H1 (cell line): ENCODE measurements at regions not wholly inside any gene's neighbourhood (a gene's known extent, or its start where the extent isn't known, plus 50 kb on each side); places are given as distances from the start of the nearest gene placed in this dataset.

Experiments
- CTBP2 ChIP-seq: IDR thresholded peaks from 2 replicates; pipeline ENCODE4 v1.7.0; 2011; ENCODE audit warnings: borderline replicate concordance, mild to moderate bottlenecking, moderate library complexity, mixed read lengths, low read length; ENCODE audit not compliant: insufficient read depth, insufficient read length
- CTCF ChIP-seq, 3 experiments: IDR thresholded peaks; 1 replicate in 2 of 3; 2 replicates in 1 of 3; pipeline versions ENCODE4 v1.5.1 to v1.6.1; 2011; ENCODE audit warnings: low read length in 3 of 3, mild to moderate bottlenecking in 3 of 3, inconsistent platforms in 2 of 3, low read depth in 1 of 3, moderate library complexity in 1 of 3; ENCODE audit not compliant: insufficient read depth in 1 of 3; ENCODE audit errors: control extremely low read depth in 1 of 3
- GABPA ChIP-seq: IDR thresholded peaks from 2 replicates; pipeline ENCODE4 v1.6.1; 2011; ENCODE audit warnings: mild to moderate bottlenecking, low read length, moderate library complexity, borderline replicate concordance; ENCODE audit not compliant: insufficient read depth
- RAD21 ChIP-seq, 2 experiments: IDR thresholded peaks in 1 of 2; conservative IDR thresholded peaks in 1 of 2; 2 replicates each; pipeline ENCODE4 v1.6.1; 2011; ENCODE audit warnings: low read depth in 2 of 2, low read length in 2 of 2, improper control_type of control experiment in 1 of 2, inconsistent platforms in 1 of 2, mild to moderate bottlenecking in 1 of 2, moderate library complexity in 1 of 2
- SIN3A ChIP-seq, 2 experiments: IDR thresholded peaks in 1 of 2; conservative IDR thresholded peaks in 1 of 2; 2 replicates each; pipeline ENCODE4 v1.6.1; 2011 to 2012; ENCODE audit warnings: low read length in 2 of 2, improper control_type of control experiment in 1 of 2, low read depth in 1 of 2, mild to moderate bottlenecking in 1 of 2
- ZNF274 ChIP-seq: IDR thresholded peaks from 2 replicates; pipeline ENCODE4 v1.7.0; 2012; ENCODE audit warnings: low read length, borderline replicate concordance; ENCODE audit errors: extremely low read depth

- TF ChIP-seq CTCF (IDR thresholded peaks at IDR 0.05; ENCODE audit: control extremely low read depth in 1 of 3, insufficient read depth in 1 of 3, low read depth in 1 of 3, low read length in 3 of 3) (peak in 2 of 3 experiments; percentile 33 to 37; a peak in 2 of 4 replicates), RAD21 (IDR thresholded peaks at IDR 0.05 in 1 of 2, conservative IDR thresholded peaks at IDR 0.05 in 1 of 2; ENCODE audit: low read depth in 2 of 2, low read length in 2 of 2) (peak; percentile 66 to 71), SIN3A (conservative IDR thresholded peaks at IDR 0.05 in 1 of 2, IDR thresholded peaks at IDR 0.05 in 1 of 2; ENCODE audit: low read depth in 1 of 2, low read length in 2 of 2) (no peak), GABPA (no peak), CTBP2 (no peak), ZNF274 (no peak)
- TF ChIP-seq, all 59 proteins: peak for 3
Measured at GRCh38 chrX:8971116-8971515, 62.8 kb downstream of the FAM9B start (continued).
